CMK (cell line): ENCODE measurements at regions not wholly inside any gene's neighbourhood (a gene's known extent, or its start where the extent isn't known, plus 50 kb on each side); places are given as distances from the start of the nearest gene placed in this dataset.
"Not testable (repeated sequence)": the region's sequence is repeated elsewhere in the genome, so short reads cannot be mapped to it uniquely, and the experiment has no call there.

Source experiments
- DNase-seq: peaks from one replicate; pipeline ENCODE4 v3.0.0-alpha.2; 2010; ENCODE audit warnings: low read depth

DNA sequence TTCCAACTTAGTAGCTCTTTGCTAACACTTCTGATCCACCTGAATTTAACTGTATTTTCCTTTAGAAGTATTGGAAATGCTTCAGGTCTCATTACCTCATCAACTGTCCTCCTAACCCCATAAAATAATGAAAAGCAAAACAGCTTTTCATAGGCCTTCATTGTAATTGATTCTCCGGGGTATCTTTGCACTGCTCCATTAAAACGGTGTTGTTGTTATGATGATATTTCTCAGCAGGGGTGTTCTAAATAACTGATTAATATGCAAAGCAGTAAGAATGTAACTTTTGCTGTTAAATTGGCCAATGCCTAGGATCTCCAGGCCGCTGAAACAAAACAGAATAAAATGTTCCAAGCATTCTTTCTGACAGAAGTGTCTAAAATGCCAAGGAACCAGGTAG lies 1983.2 kb downstream of the EFNA5 start:
- no peak for DNase-seq

DNA sequence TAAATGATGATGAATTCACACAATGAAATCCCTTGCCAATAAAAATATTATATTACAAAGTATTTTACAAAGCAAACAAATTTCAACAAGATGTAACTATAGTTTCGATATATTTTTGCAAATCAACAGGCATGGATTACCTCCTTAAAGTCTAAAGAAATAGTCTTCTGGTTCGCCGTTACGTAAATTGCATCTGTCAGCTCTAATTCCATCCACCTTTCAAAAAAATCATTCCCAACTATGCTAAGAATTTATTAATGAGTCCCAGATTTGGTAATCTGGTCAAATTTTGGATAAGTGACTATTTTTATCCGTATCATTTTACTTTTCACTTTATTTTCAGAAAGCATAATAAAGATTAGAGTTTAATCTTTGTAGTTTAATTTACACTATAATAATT lies 1984.9 kb downstream of the EFNA5 start:
- DNase-seq = no peak

DNA sequence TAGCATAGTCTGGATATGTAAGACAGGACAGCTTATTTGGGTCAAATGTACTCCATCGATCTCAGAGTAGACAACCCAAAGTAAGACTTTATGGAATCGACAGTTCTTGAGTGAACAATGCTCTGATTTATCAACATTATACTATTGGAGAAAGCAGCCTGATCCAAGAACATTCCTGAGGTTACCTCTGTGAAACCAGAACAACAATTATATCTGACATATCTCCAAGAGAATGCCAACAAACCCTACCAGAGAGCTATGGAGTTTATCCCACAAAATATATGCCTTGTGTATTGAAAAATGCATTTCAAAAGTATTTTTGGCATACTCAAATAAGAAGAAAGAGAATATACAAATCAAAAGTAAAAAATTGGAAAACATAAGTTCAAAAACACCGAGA lies 1985.9 kb downstream of the EFNA5 start:
- DNase-seq = no peak

DNA sequence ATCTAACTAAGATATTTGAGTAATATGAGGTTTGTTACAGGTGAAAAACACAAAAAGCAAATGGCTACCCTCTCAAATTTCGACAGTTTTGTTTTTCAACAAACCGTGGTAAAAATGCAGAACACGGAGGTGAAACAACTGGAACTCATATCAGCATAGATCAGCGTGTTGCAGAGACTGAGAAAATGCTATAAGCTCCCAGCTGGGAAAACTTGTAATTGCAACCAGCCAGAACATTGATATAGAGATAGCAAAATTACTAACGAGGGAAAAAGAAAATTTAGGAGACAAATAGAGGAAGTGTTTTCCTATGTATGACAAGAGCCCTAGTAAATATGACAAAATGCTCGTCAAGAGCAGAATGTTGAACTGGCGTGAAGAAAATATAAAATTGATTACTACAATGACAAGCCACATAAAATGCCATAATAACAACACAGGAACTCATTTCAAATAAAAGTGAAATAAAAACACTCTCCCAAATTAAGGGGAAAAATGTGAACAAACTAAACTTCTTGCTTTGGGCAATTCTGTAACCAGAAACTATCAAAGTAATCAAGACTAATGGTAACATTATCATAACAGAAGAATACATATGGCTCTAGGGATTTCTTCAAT lies 1989.8 kb downstream of the EFNA5 start:
- DNase-seq = no peak

DNA sequence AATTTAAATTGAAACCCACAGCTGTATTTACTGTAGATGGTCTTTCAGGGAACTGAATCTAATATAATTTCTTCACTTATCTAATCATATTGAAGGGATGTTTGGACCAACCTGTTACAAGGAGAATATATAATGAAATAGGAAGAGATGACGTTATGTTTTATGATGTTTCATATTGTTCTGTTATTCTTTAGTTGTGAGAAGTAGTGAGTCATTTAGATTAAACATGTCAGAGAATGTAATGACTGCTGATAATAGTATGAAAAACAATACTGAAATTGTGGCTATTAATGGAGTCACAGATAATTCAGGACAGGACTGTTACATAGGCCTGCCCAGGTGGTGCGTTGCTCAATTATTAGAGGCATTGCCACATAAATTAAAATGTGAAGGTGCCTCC lies 1993.4 kb downstream of the EFNA5 start:
- no peak for DNase-seq

DNA sequence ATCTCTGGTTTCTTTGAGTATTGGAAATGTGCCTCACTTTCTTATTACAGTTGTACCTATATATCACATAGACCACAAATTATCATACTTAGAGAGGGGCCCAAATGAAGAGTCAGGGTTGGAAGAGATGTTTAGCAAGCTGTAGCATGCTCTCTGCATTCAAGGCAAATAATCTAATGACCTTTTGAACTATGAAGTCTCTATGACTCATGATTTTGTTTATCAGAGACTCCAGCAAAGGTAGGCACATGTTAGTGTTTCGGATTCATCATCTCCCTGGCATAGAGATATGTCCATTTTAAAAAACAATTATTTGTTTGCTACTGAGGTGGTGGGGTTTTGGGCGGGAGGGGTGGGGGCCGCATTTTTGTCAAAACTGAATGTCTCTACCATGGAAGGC lies 2000.1 kb downstream of the EFNA5 start:
- DNase-seq = no peak

DNA sequence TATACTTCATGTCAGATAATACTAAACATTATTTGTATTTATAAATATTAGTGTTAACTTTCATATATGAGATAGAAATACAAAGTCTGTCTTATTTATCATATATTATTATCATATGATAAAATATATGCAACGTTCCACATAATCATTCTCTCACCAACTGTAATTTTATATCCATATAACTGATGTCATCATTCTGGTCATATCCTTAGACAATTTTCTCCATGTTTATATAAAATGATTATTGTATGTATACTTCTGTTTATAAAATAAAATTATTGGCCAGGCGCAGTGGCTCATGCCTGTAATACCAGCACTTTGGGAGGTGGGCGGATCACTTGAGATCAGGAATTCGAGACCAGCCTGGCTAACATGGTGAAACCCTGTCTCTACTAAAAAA lies 2007.1 kb downstream of the EFNA5 start:
- no peak for DNase-seq

DNA sequence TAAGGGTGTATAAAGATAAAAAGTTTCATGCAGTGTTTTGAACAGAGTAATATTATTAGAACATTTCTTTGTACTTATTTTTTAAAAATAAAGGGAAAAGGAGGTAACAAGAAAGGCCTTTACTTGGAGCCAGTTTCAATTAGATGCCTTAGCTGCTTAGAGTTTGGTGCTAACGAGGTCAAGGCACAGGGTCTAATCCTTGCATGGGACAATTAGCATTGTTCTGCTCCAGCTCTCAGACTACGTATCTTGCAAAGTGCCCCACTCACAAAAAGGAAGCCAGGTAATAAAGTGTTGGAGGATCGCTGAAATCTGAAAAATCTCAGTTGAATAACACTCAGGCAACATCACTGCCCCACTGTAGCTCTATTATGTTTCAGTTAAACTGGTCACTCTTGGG lies 2011.3 kb downstream of the EFNA5 start:
- DNase-seq = no peak

DNA sequence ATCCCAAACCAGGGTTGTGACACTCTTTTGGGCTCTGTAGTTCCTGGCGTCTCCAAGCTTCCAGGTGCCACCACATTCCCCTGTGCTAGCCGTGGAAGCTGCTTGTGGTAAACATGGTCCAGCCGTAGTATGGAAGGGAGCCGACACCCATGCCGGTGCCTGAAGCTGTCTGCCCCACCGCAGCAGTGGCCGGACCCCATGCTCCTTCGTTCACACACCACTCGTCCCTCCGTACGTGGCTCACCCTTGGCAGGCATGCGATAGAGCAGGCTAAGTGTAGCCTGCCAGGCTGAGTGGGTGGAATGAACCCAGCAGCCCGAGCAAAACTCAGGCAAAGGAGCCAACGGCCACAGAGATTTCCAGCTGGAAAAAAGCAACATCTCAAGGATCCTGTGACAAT lies 2030.4 kb downstream of the EFNA5 start:
- no peak for DNase-seq

DNA sequence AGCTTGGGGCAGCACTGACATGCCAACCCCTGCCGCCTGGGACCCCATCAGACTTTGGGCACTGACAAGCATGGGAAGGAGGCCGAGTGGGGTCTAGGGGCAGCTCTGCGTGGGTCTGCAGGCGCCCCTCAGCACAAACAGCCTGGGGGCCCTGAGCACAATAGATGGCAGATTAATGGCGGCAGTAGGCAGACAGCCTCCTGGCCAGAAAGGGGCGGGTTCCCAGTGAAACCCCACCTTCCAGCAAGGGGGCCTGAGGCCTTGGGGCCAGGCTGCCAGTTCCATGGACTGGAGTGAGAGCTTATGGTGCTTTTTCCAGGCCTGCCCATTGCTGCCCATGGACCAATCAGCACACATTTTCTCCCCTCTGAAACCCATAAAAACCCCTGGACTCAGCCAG lies 2031.2 kb downstream of the EFNA5 start:
- DNase-seq = no peak

DNA sequence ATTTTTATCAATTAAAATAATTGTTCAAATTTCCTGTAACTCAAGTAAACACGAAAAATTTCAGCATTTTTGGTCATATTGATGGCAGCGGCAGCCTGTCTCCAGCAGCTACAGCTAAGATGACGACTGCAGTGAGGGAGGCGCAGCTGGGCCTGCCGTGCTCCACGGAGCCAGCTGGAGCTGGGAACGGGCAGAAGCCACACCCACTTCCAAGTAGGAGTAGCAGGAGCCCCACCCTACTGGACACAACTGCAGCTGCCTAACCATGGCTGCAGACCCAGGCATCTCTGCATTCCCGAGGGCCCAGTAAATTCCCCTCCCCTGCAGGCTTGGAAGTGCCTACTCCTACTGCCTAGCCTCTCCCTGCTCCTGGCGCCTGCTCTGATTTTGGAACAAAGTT lies 2031.7 kb downstream of the EFNA5 start:
- no peak for DNase-seq

DNA sequence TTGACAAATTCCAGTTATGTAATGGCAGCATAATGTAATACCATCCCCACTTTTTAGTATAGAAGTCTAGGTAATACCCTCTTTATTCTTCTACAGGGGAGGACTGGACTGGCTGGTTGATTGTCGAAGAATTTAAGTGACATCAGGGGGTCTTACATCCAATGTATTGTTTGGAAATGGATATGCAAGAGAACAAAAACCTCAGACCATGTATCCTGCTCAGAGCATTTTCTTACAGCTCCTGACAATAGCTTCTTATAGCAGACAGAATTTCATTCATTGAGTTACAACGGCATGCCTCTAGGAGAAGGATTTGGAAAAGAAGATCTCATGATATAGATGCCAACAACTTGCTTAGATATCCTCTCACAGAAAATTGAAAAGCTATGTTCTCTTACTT lies 2032.3 kb downstream of the EFNA5 start:
- DNase-seq = no peak

DNA sequence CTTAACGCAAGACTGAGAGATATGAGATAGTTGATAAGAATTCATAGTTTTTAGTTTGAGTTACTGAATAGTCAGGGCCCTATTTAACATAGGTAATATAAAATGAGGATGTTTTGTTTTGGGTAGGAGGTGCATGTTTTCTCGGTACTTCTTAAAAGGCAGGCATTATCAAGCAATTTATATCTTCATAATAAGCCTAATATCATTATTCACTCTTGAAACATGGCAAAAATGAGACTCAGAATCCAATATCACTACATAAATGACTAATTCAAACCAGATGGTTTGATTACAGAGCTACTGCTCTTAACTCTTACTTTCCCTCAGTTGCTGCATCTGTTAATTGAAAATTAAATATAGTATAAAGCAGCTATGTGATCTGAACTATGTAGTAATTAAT lies 2038.7 kb downstream of the EFNA5 start:
- DNase-seq = no peak

DNA sequence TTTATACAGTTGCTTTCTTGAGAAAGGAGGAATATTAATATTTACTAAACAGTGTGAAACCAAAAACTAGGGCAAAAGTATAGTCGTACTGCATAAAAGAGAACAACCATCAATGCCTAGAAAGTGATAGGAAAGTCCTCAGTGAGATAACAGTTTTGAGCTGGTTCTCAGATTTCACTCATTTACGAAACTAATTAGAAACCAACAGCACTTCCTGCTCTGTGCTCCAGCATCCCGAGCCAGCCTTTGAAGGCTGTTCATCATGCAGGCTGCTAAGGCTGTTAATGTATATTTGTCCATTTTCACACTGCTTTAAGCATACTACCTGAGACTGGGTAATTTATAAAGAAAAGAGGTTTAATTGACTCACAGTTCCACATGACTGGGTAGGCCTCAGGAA lies 2039.9 kb downstream of the EFNA5 start:
- DNase-seq = no peak

DNA sequence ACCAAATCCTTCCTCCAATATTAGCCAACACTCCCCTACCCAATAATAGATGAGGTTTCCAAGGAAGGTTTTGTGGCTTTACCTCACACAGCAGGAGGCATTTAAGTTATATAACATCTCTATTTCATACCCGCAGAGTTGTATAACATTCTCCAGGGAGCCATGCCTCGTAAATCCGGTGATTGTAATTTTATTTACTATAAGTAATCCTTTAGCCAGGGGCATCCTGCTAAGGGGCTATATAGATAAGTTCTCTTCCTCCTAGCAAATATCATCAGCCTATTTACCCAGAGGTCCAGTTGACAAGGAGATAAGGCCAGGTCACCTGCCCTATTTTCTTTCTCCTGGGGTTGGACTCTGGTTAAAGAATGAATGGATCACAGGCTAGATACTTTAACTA lies 2051.0 kb downstream of the EFNA5 start:
- no peak for DNase-seq

DNA sequence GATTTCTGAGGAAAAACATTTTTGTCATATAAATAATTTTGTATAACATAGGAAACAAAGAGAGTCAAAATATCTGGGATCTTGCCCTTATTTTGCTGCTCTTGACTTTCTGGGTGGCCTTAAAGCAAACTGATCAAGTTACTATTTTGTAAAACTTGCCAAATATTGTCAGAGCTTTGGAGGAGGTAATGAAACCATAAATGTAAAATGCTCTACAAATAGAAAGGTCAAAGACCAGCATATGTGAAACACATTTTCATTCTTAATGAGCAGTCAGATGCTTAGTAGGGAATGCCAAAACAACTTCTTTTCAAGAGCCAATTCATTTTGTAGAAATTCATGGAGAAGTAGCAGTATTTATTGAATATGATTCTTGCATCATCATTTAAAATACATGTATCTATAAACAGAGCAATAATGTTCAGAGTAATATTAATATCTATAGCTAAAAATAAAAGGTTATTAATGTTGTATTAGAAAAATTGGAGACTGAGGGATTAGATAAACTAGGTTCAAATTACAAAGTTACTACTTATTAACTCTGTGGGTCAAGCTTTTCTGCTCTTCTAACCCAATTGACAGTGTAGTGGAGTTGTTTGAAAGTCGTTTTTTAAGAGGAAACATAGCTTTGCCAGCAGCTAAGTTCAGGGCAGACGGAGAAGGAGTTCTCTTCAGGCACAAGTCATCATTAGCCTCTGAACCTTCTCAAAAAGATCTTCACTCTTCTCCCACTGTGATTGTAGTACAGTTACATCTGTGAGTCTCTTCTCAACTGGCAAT lies 2053.1 kb downstream of the EFNA5 start:
- no peak for DNase-seq

DNA sequence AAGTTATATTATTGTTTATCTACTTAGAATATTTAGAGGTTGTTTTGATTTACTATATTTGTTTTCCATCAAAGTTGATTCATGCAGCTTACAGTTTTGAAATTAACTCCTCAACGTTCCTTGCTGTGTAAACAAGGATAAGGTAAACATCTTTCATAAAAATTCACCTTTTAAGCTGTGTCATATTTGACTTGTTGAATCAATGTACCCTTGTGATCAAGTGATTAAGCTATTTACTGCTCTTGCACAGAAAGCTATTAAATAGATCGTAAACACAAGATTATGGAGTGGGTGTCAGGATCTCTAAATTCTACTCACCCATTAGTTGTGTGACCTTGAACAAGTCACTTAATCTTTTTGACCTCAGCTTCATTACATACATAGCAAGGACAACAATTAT lies 2054.0 kb upstream of the NUDT12 start:
- DNase-seq = no peak

DNA sequence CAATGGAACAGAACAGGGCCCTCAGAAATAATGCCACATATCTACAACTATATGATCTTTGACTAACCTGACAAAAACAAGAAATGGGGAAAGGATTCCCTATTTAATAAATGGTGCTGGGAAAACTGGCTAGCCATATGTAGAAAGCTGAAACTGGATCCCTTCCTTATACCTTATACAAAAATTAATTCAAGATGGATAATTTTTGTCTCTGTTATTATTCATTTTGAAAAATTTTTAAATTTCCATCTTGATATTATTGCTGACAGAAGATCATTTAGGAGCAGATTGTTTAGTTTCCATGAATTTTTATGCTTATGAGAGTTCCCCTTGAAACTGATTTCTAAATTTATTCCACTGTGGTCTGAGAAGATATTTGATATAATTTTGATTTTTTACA lies 2039.8 kb upstream of the NUDT12 start:
- DNase-seq = not testable (repeated sequence)

DNA sequence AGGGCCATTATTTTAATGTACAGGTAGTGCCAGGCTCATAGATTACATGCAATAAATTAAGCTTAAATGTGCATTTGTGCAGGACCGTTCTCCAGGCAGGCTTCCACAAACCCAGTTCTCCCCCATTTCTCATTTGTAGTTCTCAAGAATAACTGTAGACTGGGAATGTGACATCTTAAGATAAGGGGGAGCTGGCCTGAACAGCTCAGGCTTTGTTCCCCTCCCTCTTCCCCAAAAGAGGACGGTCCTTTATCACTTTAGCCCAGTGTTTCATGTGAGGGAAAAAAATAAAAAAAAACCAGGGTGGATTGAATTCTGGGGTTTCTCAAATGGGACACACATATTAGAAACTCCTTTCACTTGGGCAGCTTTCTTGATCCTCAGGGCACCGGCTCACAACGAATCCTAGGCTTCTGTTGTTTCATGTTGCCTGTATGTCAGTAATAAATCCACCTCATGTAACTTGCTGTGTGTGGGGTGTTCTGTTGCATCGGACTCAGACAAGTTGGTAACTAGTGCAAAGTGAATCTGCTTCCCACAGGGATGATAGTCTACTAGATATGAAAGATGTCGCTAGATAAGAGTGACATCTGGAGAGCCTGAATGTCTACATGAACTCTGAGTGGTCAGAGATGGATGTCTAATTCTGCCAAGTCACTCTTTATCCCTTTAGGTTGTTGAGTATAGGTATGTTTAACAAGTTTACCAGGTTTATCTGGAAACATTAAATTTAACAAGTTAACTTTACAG lies 2030.6 kb upstream of the NUDT12 start:
- peak; percentile 20 for DNase-seq

DNA sequence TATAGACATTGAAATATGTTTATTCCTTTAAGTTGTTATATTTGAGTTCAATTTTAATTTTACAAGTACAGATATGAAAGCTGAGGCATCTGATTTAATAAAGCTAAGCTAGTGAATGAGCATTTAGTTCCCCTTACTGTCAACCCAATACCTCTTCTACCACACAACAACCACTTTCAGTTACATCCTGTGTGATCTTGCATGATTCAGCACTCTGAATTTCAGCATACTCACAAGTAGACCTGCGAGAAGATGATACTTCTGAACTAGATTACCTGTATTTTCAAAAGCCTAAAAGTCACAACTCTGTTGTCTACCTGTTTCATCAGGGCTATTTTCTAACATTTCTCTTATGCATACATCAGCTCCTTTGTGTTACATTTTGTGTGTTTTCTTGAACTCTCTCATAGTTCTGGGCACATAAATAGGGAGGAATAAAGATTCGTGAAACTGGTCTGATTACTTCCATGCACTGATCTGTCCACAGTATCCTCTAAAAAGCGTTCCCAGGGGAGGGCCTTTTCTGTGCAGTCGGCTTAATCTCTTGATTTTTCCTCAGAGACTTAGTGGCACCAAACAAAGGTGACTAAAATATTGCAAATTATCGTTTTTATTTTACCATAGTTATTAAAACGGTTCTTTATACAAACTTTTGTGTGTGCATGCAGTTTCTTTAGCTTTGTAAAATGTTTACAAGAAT lies 2025.5 kb upstream of the NUDT12 start:
- no peak for DNase-seq

DNA sequence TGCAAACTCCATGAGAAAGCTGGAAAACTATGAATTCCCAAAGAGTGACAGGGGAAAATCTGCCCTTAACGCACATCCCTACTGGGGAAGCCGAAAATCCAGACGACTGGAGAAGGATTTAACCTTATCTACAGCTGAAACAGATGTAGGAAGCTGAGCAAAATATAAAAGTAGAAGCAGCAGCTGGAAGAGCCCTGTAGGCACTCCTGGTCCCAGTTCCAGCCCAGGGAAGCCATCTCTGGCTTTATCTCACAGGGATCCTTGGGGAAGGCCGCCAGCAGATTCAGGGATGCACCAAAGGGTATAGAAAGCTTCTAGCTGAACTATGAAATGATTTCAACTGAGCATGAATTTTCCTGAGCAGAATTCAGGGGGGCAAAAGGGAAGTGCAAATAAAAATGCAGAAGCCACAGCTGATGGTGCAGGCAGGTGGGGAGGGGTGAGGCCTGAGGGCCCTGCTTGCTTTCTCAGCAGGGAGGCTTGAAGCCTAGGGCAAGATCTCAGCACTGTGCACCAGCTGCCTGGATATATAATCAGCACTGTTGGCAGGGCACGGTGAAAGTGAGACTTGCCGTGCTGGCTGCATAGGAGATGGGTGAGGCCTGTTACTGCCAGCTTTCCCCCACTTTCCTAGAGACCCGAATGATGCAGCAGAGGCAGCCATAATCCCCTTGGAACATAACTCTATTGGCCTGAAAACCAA lies 2019.5 kb upstream of the NUDT12 start:
- no peak for DNase-seq

DNA sequence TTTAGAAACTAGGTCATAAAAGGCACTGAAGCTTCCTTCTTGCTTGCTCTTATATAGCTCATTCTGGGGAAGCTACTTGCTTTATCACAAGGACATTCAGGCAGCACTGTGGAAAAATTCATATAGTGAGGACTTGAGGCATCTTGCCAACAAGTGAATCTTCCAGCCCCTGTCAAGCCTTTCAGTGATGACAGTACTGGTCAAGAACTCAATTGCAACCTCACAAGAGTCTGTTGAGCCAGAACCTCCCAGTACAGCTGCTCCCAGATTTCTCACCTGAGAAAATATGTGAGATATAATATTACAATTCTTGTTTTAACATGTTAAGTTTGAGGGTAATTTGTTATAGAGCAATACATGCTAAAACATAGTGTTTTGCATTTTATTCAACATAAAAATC lies 2011.0 kb upstream of the NUDT12 start:
- DNase-seq = no peak
